Fibroblast of upper back skin (primary cell): ENCODE measurements at regions not wholly inside any gene's neighbourhood (a gene's known extent, or its start where the extent isn't known, plus 50 kb on each side); places are given as distances from the start of the nearest gene placed in this dataset.

Source experiments
- DNase-seq: peaks from one replicate; pipeline ENCODE4 v3.0.0-alpha.2; 2013

- peak; percentile 83 for DNase-seq
Measured at GRCh38 chr3:40593351-40593750, 68.6 kb downstream of the ZNF621 start.

GRCh38 chr3:40597441-40597840 lies 72.7 kb downstream of the ZNF621 start:
- DNase-seq, result peak; percentile 54

DNA sequence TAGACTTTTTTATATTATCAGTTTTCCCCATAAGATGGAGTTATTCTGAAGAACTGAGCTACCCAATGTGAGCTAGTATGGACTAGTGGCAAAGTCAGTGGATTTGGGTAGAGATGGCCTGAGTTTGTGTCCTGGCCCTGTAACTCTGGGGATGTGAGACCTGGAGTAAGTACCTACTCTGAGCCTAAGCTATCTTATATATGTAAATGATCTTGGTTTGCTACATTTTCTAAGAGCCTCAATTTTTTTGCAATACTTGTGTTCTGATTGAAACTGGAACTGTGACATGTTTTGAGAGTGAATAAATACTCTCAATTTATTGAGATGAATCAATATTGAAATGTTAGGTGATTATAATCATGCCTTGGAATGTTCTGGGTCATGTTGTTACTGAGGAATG lies 73.6 kb downstream of the ZNF621 start:
- DNase-seq, result no peak

- DNase-seq, result no peak
Measured at GRCh38 chr3:40598962-40599361, 74.2 kb downstream of the ZNF621 start.

GRCh38 chr3:40602778-40603385 lies 78.1 kb downstream of the ZNF621 start:
- peak; percentile 7 for DNase-seq

DNA sequence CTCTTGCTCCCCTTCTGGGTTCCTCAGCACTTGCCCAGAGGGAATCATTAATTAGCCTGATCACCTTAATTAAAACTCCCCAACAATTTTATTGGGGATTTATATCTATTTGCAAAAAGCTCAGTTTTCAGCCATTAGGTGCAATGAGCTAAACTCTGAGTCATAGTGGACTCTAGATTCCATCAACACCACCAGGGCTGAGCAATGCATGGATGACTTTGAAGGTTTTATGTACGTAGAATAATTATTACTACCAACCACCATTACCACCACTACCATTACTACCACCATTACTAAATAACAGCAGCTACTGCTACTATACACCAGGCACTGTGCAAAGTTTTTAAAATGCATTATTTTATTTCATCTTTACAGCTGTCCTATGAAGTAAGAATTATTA lies 81.2 kb downstream of the ZNF621 start:
- DNase-seq, result no peak

DNA sequence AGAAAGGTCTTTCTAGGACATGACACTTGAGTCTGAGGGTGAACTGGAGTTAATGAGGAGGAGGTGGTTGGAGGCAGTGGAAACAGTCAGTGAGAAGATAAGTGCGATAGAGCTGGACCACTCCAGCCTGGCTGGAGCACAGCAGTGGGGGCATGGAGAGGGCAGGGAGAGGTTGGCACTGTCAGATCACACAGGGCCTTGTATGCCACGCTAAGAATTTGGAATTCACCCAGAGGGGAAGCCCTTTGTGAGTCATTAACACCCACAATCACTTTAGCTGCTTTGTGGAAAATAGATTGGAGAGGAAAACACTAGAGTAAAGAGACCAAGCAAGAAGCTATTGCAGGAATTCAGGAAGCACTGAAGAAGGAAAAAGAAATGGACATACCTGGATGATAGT lies 83.3 kb downstream of the ZNF621 start:
- no peak for DNase-seq

GRCh38 chr3:40613306-40613705 lies 88.5 kb downstream of the ZNF621 start:
- no peak for DNase-seq

- no peak for DNase-seq
Measured at GRCh38 chr3:40615110-40615915, 90.6 kb downstream of the ZNF621 start.

GRCh38 chr3:40615918-40616819 lies 91.4 kb downstream of the ZNF621 start:
- DNase-seq, result no peak

DNA sequence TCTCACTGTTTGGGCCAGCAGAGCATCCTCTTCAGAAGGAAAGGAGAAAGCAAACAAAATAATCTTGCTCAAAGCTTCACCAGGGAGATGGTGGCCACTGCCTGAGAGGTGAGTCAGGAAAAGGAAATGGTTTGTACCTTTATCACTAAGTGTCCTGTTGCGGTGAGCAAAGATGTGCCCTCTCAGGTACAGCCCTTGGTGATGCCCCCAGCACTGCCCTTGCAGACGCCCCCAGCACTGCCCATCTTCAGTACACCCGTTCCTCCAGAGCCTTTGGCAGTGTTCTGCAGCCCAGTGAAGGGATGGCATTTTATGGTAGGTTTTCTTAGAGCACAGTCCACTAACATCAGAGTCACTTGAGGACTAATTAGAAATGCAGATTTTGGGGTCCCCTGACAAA lies 92.3 kb downstream of the ZNF621 start:
- no peak for DNase-seq

GRCh38 chr3:40618158-40618557 lies 93.4 kb downstream of the ZNF621 start:
- DNase-seq, result no peak

DNA sequence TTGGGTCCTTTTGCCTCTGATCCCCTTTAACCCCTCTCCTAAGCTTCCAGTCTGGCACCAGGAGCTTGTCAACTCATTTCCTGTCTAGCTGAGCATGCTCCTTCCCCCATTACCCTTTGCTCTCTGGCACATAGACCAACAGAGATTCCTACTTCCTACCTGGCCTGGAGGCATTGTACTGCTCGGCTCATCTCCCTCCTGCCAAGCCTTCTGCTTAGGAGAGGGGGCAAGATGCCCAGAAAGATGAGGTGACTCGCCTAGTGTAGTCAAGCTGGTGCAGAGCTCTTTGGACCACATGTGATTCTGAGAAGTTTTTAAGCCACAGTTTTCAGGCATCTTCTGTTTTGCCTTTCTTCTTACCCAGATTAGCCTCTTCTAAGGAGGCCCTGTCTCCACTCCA lies 95.4 kb downstream of the ZNF621 start:
- DNase-seq, result no peak

DNA sequence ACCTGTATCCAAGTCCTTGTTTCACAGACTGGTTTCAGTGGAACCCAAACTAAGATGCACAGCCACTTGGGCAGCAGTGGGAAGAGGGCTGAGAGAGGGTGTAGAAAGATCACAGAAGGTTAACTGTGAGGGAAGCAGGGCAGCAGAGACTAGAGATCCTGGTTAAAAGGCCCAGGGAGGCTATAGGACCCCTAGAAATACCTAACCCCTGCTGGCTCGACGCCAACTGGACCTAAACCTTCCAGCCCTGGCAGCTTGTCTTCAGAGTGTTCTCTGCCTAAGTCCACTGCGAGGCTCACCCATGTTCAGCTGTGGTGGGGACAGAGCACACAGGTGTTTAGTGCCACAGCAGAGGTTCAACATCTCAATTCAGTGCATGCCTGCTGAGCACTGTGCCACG lies 96.5 kb downstream of the ZNF621 start:
- no peak for DNase-seq

DNA sequence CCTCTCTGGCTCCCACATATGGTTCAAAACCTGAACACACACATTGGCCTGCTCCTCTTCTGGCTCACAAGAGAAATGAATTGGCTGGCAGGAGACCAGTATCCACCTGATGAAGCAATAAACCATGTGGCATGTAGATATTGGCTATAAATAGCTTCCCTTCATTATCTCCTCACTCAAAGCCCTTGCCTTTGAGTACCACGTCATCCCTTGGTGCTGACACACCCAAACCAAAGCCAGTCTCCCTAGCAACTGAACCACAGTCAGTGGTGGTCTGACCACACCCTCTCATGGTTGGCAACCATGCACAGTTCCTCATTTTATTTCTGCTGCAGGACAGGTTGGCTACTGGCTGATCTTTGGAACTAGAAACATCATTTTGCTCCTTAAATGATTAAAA lies 98.8 kb downstream of the ZNF621 start:
- DNase-seq, result peak; percentile 1

GRCh38 chr3:40624189-40624769 lies 99.5 kb downstream of the ZNF621 start:
- no peak for DNase-seq

GRCh38 chr3:40627095-40627494 lies 102.3 kb downstream of the ZNF621 start:
- no peak for DNase-seq

DNA sequence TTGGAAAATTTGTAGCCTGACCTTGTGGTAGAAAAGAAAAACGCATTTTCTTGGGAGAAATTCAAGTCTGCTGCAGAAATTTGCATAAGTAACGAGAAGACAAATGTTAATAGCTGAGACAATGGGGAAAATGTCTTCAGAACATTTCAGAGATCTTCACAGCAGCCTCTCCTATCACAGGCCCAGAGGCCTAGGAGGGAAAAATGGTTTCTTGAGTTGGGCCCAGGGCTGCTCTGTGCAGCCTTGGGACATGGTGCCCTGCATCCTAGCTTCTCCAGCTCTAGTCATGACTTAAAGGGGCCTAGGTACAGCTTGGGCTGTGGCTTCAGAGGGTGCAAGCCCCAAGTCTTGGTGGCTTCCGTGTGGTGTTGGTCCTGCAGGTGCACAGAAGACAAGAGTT lies 104.2 kb downstream of the ZNF621 start:
- DNase-seq, result no peak

DNA sequence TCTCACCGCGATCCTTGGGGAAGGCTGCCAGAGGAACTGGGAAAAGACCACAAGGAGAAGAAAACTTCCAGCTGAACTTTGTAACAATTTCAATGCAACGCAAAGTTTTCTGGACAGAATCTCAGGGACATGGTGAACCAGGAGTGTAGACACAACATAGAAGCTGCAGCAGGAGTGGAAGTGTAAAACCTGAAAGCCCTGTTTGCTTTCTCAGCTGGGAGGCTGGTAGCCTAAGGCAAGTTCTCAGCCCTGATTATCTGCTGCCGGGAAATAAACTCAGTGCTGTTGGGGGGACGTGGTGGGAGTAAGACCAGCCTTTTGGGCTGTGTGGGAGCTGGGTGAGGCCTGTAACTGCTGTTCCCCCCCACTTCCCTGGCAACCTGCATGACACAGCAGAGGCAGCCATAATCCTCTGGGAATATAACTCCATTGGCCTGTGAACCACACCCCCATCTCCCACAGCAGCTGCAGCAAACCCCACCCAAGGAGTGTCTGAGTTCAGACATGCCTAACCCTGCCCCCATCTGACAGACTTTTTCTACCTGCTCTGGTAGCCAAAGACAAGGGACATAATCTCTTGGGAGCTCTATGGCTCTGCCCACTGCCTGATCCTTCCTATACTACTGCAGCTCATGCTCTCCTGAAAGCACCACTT lies 106.7 kb downstream of the ZNF621 start:
- no peak for DNase-seq

GRCh38 chr3:40637906-40638305 lies 113.1 kb downstream of the ZNF621 start:
- DNase-seq, result no peak

GRCh38 chr3:40639006-40639405 lies 114.2 kb downstream of the ZNF621 start:
- no peak for DNase-seq

DNA sequence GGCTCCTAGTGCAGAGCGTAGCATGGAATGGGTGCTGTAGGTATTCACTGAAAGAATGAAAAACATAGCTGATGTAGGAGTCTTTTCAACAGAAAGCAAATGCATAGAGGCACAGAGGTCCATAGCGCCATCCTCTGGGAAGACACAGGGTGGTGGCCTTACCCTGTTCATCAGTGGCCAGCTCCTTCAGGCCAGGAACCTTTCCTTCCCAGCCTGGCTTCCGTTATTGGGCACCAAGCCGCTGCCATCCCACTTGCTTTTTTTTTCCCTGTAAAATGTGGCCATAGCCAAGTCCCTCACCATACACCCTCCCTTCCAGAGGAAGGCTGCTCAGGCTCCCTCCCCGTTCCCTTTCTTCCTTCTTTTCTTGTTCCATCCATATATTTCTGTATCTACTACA lies 118.1 kb downstream of the ZNF621 start:
- no peak for DNase-seq

GRCh38 chr3:40645883-40646282 lies 121.1 kb downstream of the ZNF621 start:
- no peak for DNase-seq
